HCT116 (cell line): ENCODE measurements at regions not wholly inside any gene's neighbourhood (a gene's known extent, or its start where the extent isn't known, plus 50 kb on each side); places are given as distances from the start of the nearest gene placed in this dataset.

Experiments used
- ATAC-seq: fragments of 200-7000 bp; cut with Tn5 transposase; 2 replicates; pipeline ENCODE4 v1.9.1; 2020; ENCODE audit warnings: mild to moderate bottlenecking, moderate library complexity
- BruUV-seq: library from RNA; stranded (reverse); fragments of 400-500 nt; replicated peaks from 2 replicates; lab custom pipeline; 2021; lab: Mats Ljungman, UMichigan
- CTCF ChIA-PET: fragments of 300-600 bp; sonication (Branson Sonifier 250); formaldehyde crosslinking; loops from one replicate; lab custom pipeline; 2021; ENCODE audit warnings: antibody characterized with exemption; lab: Charles Lee
- POLR2A ChIA-PET: fragments of 300-600, 350-600 bp; sonication (Branson Sonifier 250); formaldehyde crosslinking; loops from one replicate; lab custom pipeline; 2021; ENCODE audit warnings: antibody characterized with exemption; lab: Charles Lee
- RAD21 ChIA-PET, 2 experiments: fragments of 300-600 bp; sonication (Branson Sonifier 250); formaldehyde crosslinking; loops; one replicate each; lab custom pipeline; 2023; ENCODE audit warnings: low total read pairs in 2 of 2; ENCODE audit not compliant: uncharacterized antibody in 2 of 2, unreplicated experiment in 2 of 2, low non-redundant PET in 1 of 2; lab: Charles Lee
- DNase-seq: peaks from one replicate; pipeline ENCODE4 v3.0.0-alpha.2; 2010; ENCODE audit warnings: low read depth, low spot score
- H2AFZ ChIP-seq: fragments of 200-600 bp; shearing (Covaris generic), sonication (generic); 2 replicates; pipeline ENCODE4 v1.6.1; 2017; ENCODE audit warnings: low read depth, mixed run types, mixed read lengths, antibody characterized with exemption, low read length; ENCODE audit not compliant: poor library complexity, severe bottlenecking
- H3K27ac ChIP-seq: 2 replicates; pipeline ENCODE4 v1.5.1; 2012; ENCODE audit warnings: low read depth, low read length
- H3K27me3 ChIP-seq: fragments of 200-600 bp; sonication (generic); 2 replicates; pipeline ENCODE4 v1.6.1; 2016; ENCODE audit warnings: mixed run types, low read length, mixed read lengths; ENCODE audit not compliant: insufficient read depth
- H3K36me3 ChIP-seq, 2 experiments: fragments of 200-500 bp in 1 of 2; fragments of 200-600 bp in 1 of 2; sonication (Bioruptor generic) in 1 of 2; sonication (generic) in 1 of 2; 2 replicates each; pipeline versions ENCODE4 v1.5.1 to v1.6.1; 2014 to 2016; ENCODE audit warnings: low read length in 2 of 2, inconsistent platforms in 1 of 2, mixed read lengths in 1 of 2, mixed run types in 1 of 2; ENCODE audit not compliant: insufficient read depth in 2 of 2, control insufficient read depth in 1 of 2
- H3K4me1 ChIP-seq, 2 experiments: fragments of 200-600 bp in 1 of 2; sonication (generic) in 1 of 2; 2 replicates each; pipeline versions ENCODE4 v1.5.1 to v1.6.1; 2012 to 2017; ENCODE audit warnings: low read length in 2 of 2, inconsistent platforms in 1 of 2, mild to moderate bottlenecking in 1 of 2, mixed read lengths in 1 of 2, mixed run types in 1 of 2, moderate library complexity in 1 of 2; ENCODE audit not compliant: insufficient read depth in 2 of 2, control insufficient read depth in 1 of 2
- H3K4me2 ChIP-seq: fragments of 200-600 bp; sonication (generic); 2 replicates; pipeline ENCODE4 v1.6.1; 2017; ENCODE audit warnings: mixed run types, low read length, mixed read lengths
- H3K4me3 ChIP-seq, 2 experiments: fragments of 200-600 bp in 1 of 2; sonication (generic) in 1 of 2; replicated peaks in 1 of 2; 2 replicates each; pipeline ENCODE4 v1.5.1; 2011 to 2016; ENCODE audit warnings: low read length in 2 of 2, control low read depth in 1 of 2, low read depth in 1 of 2, mild to moderate bottlenecking in 1 of 2, mixed read lengths in 1 of 2, mixed run types in 1 of 2
- H3K79me2 ChIP-seq: fragments of 200-600 bp; sonication (generic); 2 replicates; pipeline ENCODE4 v1.6.1; 2017; ENCODE audit warnings: mild to moderate bottlenecking, mixed run types, low read length, moderate library complexity, mixed read lengths; ENCODE audit not compliant: insufficient read depth
- H3K9ac ChIP-seq: fragments of 200-600 bp; sonication (generic); 2 replicates; pipeline ENCODE4 v1.6.1; 2016; ENCODE audit warnings: low read length, mixed read lengths
- H3K9me2 ChIP-seq: fragments of 200-600 bp; sonication (generic), shearing (Covaris generic); 2 replicates; pipeline ENCODE4 v1.6.1; 2017; ENCODE audit warnings: mixed run types, mild to moderate bottlenecking, moderate library complexity; ENCODE audit not compliant: insufficient read depth
- H3K9me3 ChIP-seq, 2 experiments: fragments of 200-500 bp in 1 of 2; fragments of 200-600 bp in 1 of 2; sonication (Bioruptor generic) in 1 of 2; sonication (generic) in 1 of 2; 2 replicates each; pipeline ENCODE4 v1.6.1; 2014 to 2017; ENCODE audit warnings: low read length in 2 of 2, mixed read lengths in 2 of 2, inconsistent platforms in 1 of 2, low read depth in 1 of 2, mild to moderate bottlenecking in 1 of 2, mixed run types in 1 of 2, moderate library complexity in 1 of 2; ENCODE audit not compliant: control insufficient read depth in 1 of 2, insufficient read depth in 1 of 2
- H4K20me1 ChIP-seq: fragments of 200-600 bp; sonication (generic), shearing (Covaris generic); 2 replicates; pipeline ENCODE4 v1.6.1; 2017; ENCODE audit warnings: mixed run types, mild to moderate bottlenecking, moderate library complexity; ENCODE audit not compliant: insufficient read depth
- CEBPB ChIP-seq: IDR thresholded peaks from 2 replicates; pipeline ENCODE4 v1.6.1; 2012; ENCODE audit warnings: low read depth
- EZH2phosphoT487 ChIP-seq: fragments of 200-600 bp; IDR thresholded peaks from 2 replicates; pipeline ENCODE4 v1.6.1; 2018; ENCODE audit warnings: antibody characterized with exemption, borderline replicate concordance
- POLR2AphosphoS5 ChIP-seq: IDR thresholded peaks from 2 replicates; pipeline ENCODE4 v1.6.1; 2011; ENCODE audit warnings: mild to moderate bottlenecking, low read depth, low read length, moderate library complexity
- TCF7L2 ChIP-seq: IDR thresholded peaks from 2 replicates; pipeline ENCODE4 v1.7.0; 2011; ENCODE audit warnings: borderline replicate concordance, inconsistent platforms; ENCODE audit not compliant: insufficient read depth, insufficient read length; ENCODE audit errors: extremely low read depth
- YY1 ChIP-seq: IDR thresholded peaks from 2 replicates; pipeline ENCODE4 v1.6.1; 2011; ENCODE audit warnings: low read length, low read depth, moderate library complexity, mild to moderate bottlenecking; ENCODE audit not compliant: insufficient replicate concordance; ENCODE audit errors: extremely low read depth
- ZNF274 ChIP-seq: fragments of 200-500 bp; sonication (Bioruptor generic); IDR thresholded peaks from 2 replicates; pipeline ENCODE4 v1.6.1; 2014; ENCODE audit warnings: mild to moderate bottlenecking, low read depth, low read length, inconsistent platforms
- intact Hi-C: fragments of 100-400 bp; cut with micrococcal nuclease; formaldehyde crosslinking; loops from 2 replicates; pipeline ENCODE4 v1.10.0; 2022
- TF ChIP-seq, protein P1 (sequence below): IDR thresholded peaks from 2 replicates; pipeline ENCODE4 v1.6.1; 2012; ENCODE audit warnings: low read depth
- TF ChIP-seq, protein P2 (sequence below): IDR thresholded peaks from 2 replicates; pipeline ENCODE4 v1.6.1; 2012

DNA sequence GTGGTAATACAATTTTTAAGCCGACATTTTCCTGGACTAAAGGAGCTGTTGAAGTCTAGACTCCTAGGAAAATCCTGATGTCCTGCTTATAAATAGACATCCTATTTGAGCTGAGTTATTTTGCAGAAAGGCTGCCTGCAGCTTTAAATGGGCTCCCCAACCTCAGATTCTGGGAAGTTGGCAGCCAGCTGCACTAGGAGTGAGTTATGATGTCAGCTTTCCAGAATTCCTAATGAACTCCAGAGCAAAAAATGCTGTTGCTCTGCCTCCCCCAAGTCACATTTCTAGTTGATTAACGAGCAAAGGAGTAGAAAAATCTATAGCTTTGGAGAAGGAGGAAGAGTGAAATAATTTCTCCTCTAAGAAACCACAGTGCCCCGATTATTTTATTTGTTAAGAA, 346.3 kb upstream of the SULF2 start:
- CTCF ChIA-PET: no interaction called here

More for the DNA sequence above, 346.3 kb upstream of the SULF2 start:
- no peaks in the 10 kb centered on the region for H3K9me2 ChIP-seq
- H3K9me3 ChIP-seq: peaks cover 5 to 8% of the 10 kb centered on the region in 2 experiments; a peak in 2 of 4 replicates
- RAD21 ChIA-PET: no interaction called here
- H3K4me3 ChIP-seq: no peak overlapping the region
- ATAC-seq (no peak), DNase-seq (no peak)
- H3K4me2 ChIP-seq: no peak overlapping the region
- H3K79me2 ChIP-seq: no peaks in the 10 kb centered on the region
- no peaks in the 10 kb centered on the region for H3K4me1 ChIP-seq
- POLR2A ChIA-PET: no interaction called here
- H3K9ac ChIP-seq: no peak overlapping the region
- no TSS peak for BruUV-seq
- no peaks in the 10 kb centered on the region for H4K20me1 ChIP-seq
- no peak overlapping the region for H2AFZ ChIP-seq
- TF ChIP-seq CEBPB: no peak
- TF ChIP-seq ZNF274: no peak
- TF ChIP-seq, protein P1, sequence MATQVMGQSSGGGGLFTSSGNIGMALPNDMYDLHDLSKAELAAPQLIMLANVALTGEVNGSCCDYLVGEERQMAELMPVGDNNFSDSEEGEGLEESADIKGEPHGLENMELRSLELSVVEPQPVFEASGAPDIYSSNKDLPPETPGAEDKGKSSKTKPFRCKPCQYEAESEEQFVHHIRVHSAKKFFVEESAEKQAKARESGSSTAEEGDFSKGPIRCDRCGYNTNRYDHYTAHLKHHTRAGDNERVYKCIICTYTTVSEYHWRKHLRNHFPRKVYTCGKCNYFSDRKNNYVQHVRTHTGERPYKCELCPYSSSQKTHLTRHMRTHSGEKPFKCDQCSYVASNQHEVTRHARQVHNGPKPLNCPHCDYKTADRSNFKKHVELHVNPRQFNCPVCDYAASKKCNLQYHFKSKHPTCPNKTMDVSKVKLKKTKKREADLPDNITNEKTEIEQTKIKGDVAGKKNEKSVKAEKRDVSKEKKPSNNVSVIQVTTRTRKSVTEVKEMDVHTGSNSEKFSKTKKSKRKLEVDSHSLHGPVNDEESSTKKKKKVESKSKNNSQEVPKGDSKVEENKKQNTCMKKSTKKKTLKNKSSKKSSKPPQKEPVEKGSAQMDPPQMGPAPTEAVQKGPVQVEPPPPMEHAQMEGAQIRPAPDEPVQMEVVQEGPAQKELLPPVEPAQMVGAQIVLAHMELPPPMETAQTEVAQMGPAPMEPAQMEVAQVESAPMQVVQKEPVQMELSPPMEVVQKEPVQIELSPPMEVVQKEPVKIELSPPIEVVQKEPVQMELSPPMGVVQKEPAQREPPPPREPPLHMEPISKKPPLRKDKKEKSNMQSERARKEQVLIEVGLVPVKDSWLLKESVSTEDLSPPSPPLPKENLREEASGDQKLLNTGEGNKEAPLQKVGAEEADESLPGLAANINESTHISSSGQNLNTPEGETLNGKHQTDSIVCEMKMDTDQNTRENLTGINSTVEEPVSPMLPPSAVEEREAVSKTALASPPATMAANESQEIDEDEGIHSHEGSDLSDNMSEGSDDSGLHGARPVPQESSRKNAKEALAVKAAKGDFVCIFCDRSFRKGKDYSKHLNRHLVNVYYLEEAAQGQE: no peak
- TF ChIP-seq, protein P2, sequence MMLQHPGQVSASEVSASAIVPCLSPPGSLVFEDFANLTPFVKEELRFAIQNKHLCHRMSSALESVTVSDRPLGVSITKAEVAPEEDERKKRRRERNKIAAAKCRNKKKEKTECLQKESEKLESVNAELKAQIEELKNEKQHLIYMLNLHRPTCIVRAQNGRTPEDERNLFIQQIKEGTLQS: no peak
- no peak for TF ChIP-seq TCF7L2
- TF ChIP-seq YY1: no peak
- no peak for TF ChIP-seq EZH2phosphoT487
- no peak for TF ChIP-seq POLR2AphosphoS5
- intact Hi-C loops: no loop called here
- H3K27me3 ChIP-seq: peaks cover 25% of the 10 kb centered on the region
- H3K27ac ChIP-seq: no peak overlapping the region
- no peaks in the 10 kb centered on the region for H3K36me3 ChIP-seq
